OCI-LY1 (cell line): ENCODE measurements at regions not wholly inside any gene's neighbourhood (a gene's known extent, or its start where the extent isn't known, plus 50 kb on each side); places are given as distances from the start of the nearest gene placed in this dataset.

Source experiments
- H2AFZ ChIP-seq: fragments of 200-600 bp; sonication (generic), shearing (Covaris generic); 2 replicates; pipeline ENCODE4 v1.6.0; 2014; ENCODE audit warnings: antibody characterized with exemption, mild to moderate bottlenecking, low read length
- H3F3A ChIP-seq: fragments of 200-600 bp; sonication (generic), shearing (Covaris generic); 2 replicates; pipeline ENCODE4 v1.6.0; 2014; ENCODE audit warnings: mild to moderate bottlenecking, antibody characterized with exemption, low read length, moderate library complexity; ENCODE audit not compliant: insufficient read depth
- H3K27ac ChIP-seq: fragments of 200-600 bp; sonication (generic); 2 replicates; pipeline ENCODE4 v1.5.1; 2014; ENCODE audit warnings: low read length, mixed run types, mild to moderate bottlenecking, low read depth; ENCODE audit not compliant: poor library complexity, severe bottlenecking
- H3K27me3 ChIP-seq: fragments of 200-600 bp; sonication (generic); 2 replicates; pipeline ENCODE4 v1.6.0; 2014; ENCODE audit warnings: antibody characterized with exemption, mild to moderate bottlenecking, low read length, moderate library complexity; ENCODE audit not compliant: insufficient read depth
- H3K36me3 ChIP-seq: fragments of 200-600 bp; sonication (generic); 2 replicates; pipeline ENCODE4 v1.6.1; 2014; ENCODE audit warnings: mild to moderate bottlenecking, antibody characterized with exemption, low read length, moderate library complexity, mixed read lengths; ENCODE audit not compliant: insufficient read depth
- H3K4me1 ChIP-seq: fragments of 200-600 bp; sonication (generic); 2 replicates; pipeline ENCODE4 v1.5.1; 2014; ENCODE audit warnings: mild to moderate bottlenecking, low read length, moderate library complexity; ENCODE audit not compliant: insufficient read depth, severe bottlenecking
- H3K4me2 ChIP-seq: fragments of 200-600 bp; sonication (generic), shearing (Covaris generic); 2 replicates; pipeline ENCODE4 v1.6.1; 2014; ENCODE audit warnings: low read length
- H3K4me3 ChIP-seq: fragments of 200-600 bp; sonication (generic); 2 replicates; pipeline ENCODE4 v1.5.1; 2014; ENCODE audit warnings: low read length, low read depth, mild to moderate bottlenecking, mixed read lengths; ENCODE audit not compliant: poor library complexity, severe bottlenecking
- H3K79me2 ChIP-seq: fragments of 200-600 bp; shearing (Covaris generic); 2 replicates; pipeline ENCODE4 v1.6.1; 2016; ENCODE audit warnings: mixed run types, low read length, mixed read lengths; ENCODE audit not compliant: insufficient read depth
- H3K9ac ChIP-seq: fragments of 200-600 bp; sonication (generic), shearing (Covaris generic); 2 replicates; pipeline ENCODE4 v1.6.1; 2014; ENCODE audit warnings: mild to moderate bottlenecking, low read length, mixed read lengths
- H3K9me2 ChIP-seq: fragments of 200-600 bp; sonication (generic), shearing (Covaris generic); 2 replicates; pipeline ENCODE4 v1.6.1; 2014; ENCODE audit warnings: low read depth, mild to moderate bottlenecking, low read length, mixed read lengths
- H3K9me3 ChIP-seq: fragments of 200-600 bp; shearing (Covaris generic); 2 replicates; pipeline ENCODE4 v1.6.1; 2014; ENCODE audit warnings: low read length, mixed read lengths
- H4K20me1 ChIP-seq: fragments of 200-600 bp; sonication (generic), shearing (Covaris generic); 2 replicates; pipeline ENCODE4 v1.6.0; 2016; ENCODE audit warnings: mild to moderate bottlenecking, low read length; ENCODE audit not compliant: insufficient read depth
- EZH2 ChIP-seq: fragments of 200-600 bp; sonication (generic), shearing (Covaris generic); IDR thresholded peaks from 2 replicates; pipeline ENCODE4 v1.8.0; 2017; ENCODE audit warnings: borderline replicate concordance, mixed run types, mild to moderate bottlenecking, antibody characterized with exemption, low read length, moderate library complexity, mixed read lengths
- TF ChIP-seq, protein P1 (sequence below): fragments of 200-600 bp; sonication (generic), shearing (Covaris generic); IDR thresholded peaks from 2 replicates; pipeline ENCODE4 v1.5.1; 2017; ENCODE audit warnings: mild to moderate bottlenecking, antibody characterized with exemption, low read length, moderate library complexity, mixed read lengths

DNA sequence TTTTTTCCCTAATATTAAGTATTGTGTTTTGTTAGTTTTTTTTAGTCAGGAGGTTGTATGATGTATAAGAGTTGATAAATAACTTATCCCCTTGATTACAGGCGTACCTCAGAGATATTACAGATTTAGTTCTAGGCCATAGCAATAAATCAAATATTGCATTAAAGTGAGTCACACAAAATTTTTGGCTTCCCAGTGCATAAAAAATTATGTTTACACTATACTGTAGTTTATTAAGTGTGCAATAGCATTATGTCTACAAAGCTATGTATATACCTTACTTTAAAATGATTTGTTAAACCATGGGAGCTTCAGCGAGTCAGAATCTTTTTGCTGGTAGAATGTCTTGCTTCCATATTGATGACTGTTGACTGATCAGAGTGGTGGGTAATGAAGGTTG is 1180.6 kb upstream of the CDH18 start:
- H3K79me2 ChIP-seq, result no peaks in the 10 kb centered on the region
- H3K4me2 ChIP-seq, result no peak overlapping the region
- no peaks in the 10 kb centered on the region for H3K27me3 ChIP-seq
- H3K9ac ChIP-seq, result no peak overlapping the region
- TF ChIP-seq, protein P1, sequence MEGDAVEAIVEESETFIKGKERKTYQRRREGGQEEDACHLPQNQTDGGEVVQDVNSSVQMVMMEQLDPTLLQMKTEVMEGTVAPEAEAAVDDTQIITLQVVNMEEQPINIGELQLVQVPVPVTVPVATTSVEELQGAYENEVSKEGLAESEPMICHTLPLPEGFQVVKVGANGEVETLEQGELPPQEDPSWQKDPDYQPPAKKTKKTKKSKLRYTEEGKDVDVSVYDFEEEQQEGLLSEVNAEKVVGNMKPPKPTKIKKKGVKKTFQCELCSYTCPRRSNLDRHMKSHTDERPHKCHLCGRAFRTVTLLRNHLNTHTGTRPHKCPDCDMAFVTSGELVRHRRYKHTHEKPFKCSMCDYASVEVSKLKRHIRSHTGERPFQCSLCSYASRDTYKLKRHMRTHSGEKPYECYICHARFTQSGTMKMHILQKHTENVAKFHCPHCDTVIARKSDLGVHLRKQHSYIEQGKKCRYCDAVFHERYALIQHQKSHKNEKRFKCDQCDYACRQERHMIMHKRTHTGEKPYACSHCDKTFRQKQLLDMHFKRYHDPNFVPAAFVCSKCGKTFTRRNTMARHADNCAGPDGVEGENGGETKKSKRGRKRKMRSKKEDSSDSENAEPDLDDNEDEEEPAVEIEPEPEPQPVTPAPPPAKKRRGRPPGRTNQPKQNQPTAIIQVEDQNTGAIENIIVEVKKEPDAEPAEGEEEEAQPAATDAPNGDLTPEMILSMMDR, result no peak
- no peak for TF ChIP-seq EZH2
- no peaks in the 10 kb centered on the region for H3K9me2 ChIP-seq
- no peaks in the 10 kb centered on the region for H3K9me3 ChIP-seq
- no peaks in the 10 kb centered on the region for H4K20me1 ChIP-seq
- no peak overlapping the region for H3K27ac ChIP-seq
- H3K4me3 ChIP-seq, result no peak overlapping the region
- no peaks in the 10 kb centered on the region for H3F3A ChIP-seq
- no peaks in the 10 kb centered on the region for H3K4me1 ChIP-seq
- H2AFZ ChIP-seq, result no peak overlapping the region
- no peaks in the 10 kb centered on the region for H3K36me3 ChIP-seq

DNA sequence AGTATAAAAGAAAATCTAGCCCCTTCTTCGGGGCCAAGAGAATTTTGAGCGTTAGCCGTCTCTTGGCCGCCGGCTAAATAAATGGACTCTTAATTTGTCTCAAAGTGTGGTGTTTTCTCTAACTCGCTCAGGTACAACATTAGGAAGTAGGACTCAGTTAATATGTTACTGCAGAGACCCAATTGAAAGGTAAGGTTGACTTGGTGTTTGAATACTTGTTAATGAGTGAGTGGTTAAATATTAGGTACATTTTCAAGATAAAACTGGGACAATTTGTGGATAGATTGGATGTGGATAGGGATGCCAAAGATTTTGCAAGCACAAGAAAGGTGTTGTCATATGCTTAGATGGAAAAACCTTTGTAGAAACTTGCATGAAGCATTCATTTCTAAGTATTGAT is 1177.3 kb upstream of the CDH18 start:
- H3K27me3 ChIP-seq, result no peaks in the 10 kb centered on the region
- no peak overlapping the region for H3K9ac ChIP-seq
- no peaks in the 10 kb centered on the region for H4K20me1 ChIP-seq
- H3K9me2 ChIP-seq, result no peaks in the 10 kb centered on the region
- no peaks in the 10 kb centered on the region for H3K4me1 ChIP-seq
- H3K79me2 ChIP-seq, result no peaks in the 10 kb centered on the region
- H3K4me3 ChIP-seq, result no peak overlapping the region
- no peak overlapping the region for H3K4me2 ChIP-seq
- H3F3A ChIP-seq, result no peaks in the 10 kb centered on the region
- H3K36me3 ChIP-seq, result no peaks in the 10 kb centered on the region
- H3K27ac ChIP-seq, result no peak overlapping the region
- no peaks in the 10 kb centered on the region for H3K9me3 ChIP-seq
- no peak for TF ChIP-seq EZH2
- TF ChIP-seq, protein P1, result no peak
- no peak overlapping the region for H2AFZ ChIP-seq

DNA sequence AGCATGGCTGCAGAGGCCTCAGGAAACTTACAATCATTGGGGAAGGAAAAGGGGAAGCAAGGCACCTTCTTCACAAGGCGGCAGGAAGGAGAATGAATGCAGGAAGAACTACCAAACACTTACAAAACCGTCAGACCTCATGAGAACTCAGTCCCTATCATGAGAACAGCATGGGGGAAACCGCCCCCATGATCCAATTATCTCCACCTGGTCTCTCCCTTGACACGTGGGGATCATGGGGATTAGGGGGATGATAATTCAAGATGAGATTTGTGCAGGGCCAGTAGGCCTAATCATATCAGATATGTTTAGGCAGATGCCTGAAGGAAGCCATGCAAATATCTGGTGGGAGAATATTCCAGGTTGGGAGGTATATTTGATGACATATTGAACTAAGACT is 1176.4 kb upstream of the CDH18 start:
- Histone ChIP-seq H3K4me2 (no peak overlapping the region), H3K4me1 (no peaks in the 10 kb centered on the region), H3K9me3 (no peaks in the 10 kb centered on the region), H2AFZ (no peak overlapping the region), H3K79me2 (no peaks in the 10 kb centered on the region), H4K20me1 (no peaks in the 10 kb centered on the region), H3K4me3 (no peak overlapping the region), H3K9ac (no peak overlapping the region), H3K36me3 (no peaks in the 10 kb centered on the region), H3F3A (no peaks in the 10 kb centered on the region), H3K27ac (no peak overlapping the region), H3K9me2 (no peaks in the 10 kb centered on the region), H3K27me3 (no peaks in the 10 kb centered on the region)
- no peak for TF ChIP-seq EZH2
- TF ChIP-seq, protein P1, result no peak
